GM12878 (cell line): ENCODE measurements at regions not wholly inside any gene's neighbourhood (a gene's known extent, or its start where the extent isn't known, plus 50 kb on each side); places are given as distances from the start of the nearest gene placed in this dataset.

Source experiments
- BRCA1 ChIP-seq: IDR thresholded peaks from 2 replicates; pipeline ENCODE4 v1.6.1; 2011; ENCODE audit warnings: low read depth, low read length, improper control_type of control experiment
- CREM ChIP-seq: IDR thresholded peaks from 2 replicates; pipeline ENCODE4 v1.6.1; 2014; ENCODE audit warnings: antibody characterized with exemption, low read depth
- CTCF ChIP-seq, 3 experiments: IDR thresholded peaks in 2 of 3; conservative IDR thresholded peaks in 1 of 3; 2 replicates each; pipeline ENCODE4 v1.5.1; 2011; ENCODE audit warnings: low read depth in 3 of 3, low read length in 3 of 3, mild to moderate bottlenecking in 3 of 3, control low read depth in 2 of 3, moderate library complexity in 2 of 3, inconsistent platforms in 1 of 3, mixed read lengths in 1 of 3; ENCODE audit not compliant: control insufficient read depth in 2 of 3, insufficient read depth in 1 of 3; ENCODE audit errors: extremely low read depth in 1 of 3
- KAT2A ChIP-seq: conservative IDR thresholded peaks from 2 replicates; pipeline ENCODE4 v1.6.1; 2011; ENCODE audit warnings: low read depth, low read length; ENCODE audit not compliant: control insufficient read depth
- KDM1A ChIP-seq: fragments of 200-600 bp; sonication (generic); IDR thresholded peaks from 2 replicates; pipeline ENCODE4 v1.6.1; 2016; ENCODE audit warnings: borderline replicate concordance
- POLR2A ChIP-seq: IDR thresholded peaks from 2 replicates; pipeline ENCODE4 v1.6.1; 2011; ENCODE audit warnings: low read depth, mild to moderate bottlenecking, low read length
- POLR2AphosphoS5 ChIP-seq: IDR thresholded peaks from 2 replicates; pipeline ENCODE4 v1.6.1; 2011; ENCODE audit warnings: mild to moderate bottlenecking, low read length, inconsistent platforms
- RAD51 ChIP-seq: fragments of 450-650 bp; IDR thresholded peaks from 2 replicates; pipeline ENCODE4 v1.6.1; 2016; ENCODE audit warnings: moderate library complexity, mild to moderate bottlenecking, inconsistent platforms
- SMC3 ChIP-seq: IDR thresholded peaks from 2 replicates; pipeline ENCODE4 v1.6.1; 2011; ENCODE audit warnings: low read length, improper control_type of control experiment, borderline replicate concordance
- TCF12 ChIP-seq: IDR thresholded peaks from 2 replicates; pipeline ENCODE4 v1.6.1; 2011; ENCODE audit warnings: low read depth, mild to moderate bottlenecking, low read length
- ZBTB33 ChIP-seq: fragments of 450-650 bp; IDR thresholded peaks from 2 replicates; pipeline ENCODE4 v1.6.1; 2017; ENCODE audit warnings: mild to moderate bottlenecking

- TF ChIP-seq TCF12 (no peak), KDM1A (no peak), ZBTB33 (no peak), RAD51 (no peak), POLR2A (no peak), SMC3 (no peak), CTCF (IDR thresholded peaks at IDR 0.05 in 2 of 3, conservative IDR thresholded peaks at IDR 0.05 in 1 of 3; ENCODE audit: control insufficient read depth in 2 of 3, extremely low read depth in 1 of 3, insufficient read depth in 1 of 3, low read depth in 3 of 3, low read length in 3 of 3) (no peak), KAT2A (no peak), POLR2AphosphoS5 (no peak), CREM (no peak), BRCA1 (no peak)
Observed at GRCh38 chr2:18723219-18723618, 133.8 kb upstream of the NT5C1B start.
